Choroid plexus epithelial cell (primary cell): ENCODE measurements at regions not wholly inside any gene's neighbourhood (a gene's known extent, or its start where the extent isn't known, plus 50 kb on each side); places are given as distances from the start of the nearest gene placed in this dataset.
"Not testable (repeated sequence)": the region's sequence is repeated elsewhere in the genome, so short reads cannot be mapped to it uniquely, and the experiment has no call there.

Experiments
- DNase-seq: peaks from one replicate; pipeline ENCODE4 v3.0.0-alpha.2; 2010; ENCODE audit warnings: low read depth
- H3K4me3 ChIP-seq: 2 replicates; pipeline ENCODE4 v1.5.1; 2011; ENCODE audit warnings: low read depth, mild to moderate bottlenecking, control low read depth, low read length, moderate library complexity
- CTCF ChIP-seq: conservative IDR thresholded peaks from 2 replicates; pipeline ENCODE4 v1.5.1; 2011; ENCODE audit warnings: low read depth, mild to moderate bottlenecking, control low read depth, inconsistent platforms, low read length, moderate library complexity

DNA sequence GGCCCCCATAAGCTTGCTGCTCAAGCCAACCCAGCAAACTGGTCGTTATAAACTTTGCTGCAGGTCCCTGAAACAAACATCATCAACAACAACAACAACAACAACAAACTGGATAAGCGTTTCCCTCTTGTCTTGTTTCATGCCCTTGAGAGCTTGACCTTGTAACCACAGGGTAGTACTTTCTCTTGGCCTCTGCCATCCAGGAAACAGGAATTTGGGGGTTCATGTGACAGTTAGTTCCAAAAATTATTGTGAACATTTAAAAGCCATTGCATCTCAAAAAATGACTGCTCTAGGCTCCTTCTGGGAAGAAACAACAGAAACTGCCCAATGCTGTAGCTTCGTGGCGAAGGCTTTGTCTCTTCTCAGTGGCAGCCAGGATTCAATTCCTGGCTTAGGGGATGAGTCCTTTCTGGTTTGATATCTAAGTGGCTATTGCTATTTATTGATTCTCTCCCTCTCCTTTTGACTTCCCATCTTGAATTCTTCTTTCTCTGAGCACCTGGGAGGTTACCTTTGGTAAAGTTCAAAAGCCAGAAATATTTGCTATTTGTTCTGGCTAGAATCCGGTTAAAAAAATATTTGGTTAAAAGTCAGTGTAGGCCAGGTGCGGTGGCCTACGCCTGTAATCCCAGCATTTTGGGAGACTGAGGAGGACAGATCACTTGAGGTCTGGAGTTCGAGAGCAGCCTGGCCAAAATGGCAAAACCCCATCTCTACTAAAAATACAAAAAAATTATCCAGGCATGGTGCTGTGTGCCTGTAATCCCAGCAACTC is 52.0 kb upstream of the CPM start:
- no peak overlapping the region for H3K4me3 ChIP-seq
- DNase-seq = no peak
- TF ChIP-seq CTCF = no peak

DNA sequence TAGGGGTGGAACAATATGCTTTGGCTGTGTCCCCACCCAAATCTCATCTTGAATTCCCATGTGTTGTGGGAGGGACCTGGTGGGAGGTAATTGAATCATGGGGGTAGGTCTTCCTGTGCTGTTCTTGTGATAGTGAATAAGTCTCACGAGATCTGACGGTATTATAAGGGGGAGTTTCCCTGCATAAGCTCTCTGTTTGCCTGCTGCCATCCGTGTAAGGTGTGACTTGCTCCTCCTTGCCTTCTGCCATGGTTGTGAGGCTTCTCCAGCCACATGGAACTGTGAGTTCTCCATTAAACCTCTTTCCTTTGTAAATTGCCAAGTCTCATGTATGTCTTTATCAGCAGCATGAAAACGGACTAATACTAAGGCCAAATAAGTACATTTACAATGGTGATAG is 64.6 kb upstream of the CPM start:
- not testable (repeated sequence) for H3K4me3 ChIP-seq, DNase-seq

DNA sequence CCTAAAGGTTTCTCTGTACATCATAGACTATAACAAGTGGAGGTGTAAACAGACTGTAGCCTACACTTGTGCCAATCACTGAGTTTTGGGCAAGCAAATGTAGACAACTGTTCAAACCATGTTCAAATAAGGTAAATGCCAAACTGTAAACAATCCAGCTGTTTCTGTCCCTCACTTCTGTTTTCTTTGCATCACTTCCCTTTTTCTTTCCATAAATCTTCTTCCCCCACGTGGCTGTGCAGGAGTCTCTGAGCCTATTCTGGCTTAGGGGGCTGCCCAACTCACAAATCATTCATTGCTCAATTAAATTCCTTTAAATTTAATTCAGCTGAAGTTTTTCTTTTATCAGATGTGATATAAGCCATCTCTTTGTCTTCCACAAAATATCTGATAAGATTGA is 65.1 kb upstream of the CPM start:
- H3K4me3 ChIP-seq = no peak overlapping the region
- TF ChIP-seq CTCF = no peak
- DNase-seq = no peak

DNA sequence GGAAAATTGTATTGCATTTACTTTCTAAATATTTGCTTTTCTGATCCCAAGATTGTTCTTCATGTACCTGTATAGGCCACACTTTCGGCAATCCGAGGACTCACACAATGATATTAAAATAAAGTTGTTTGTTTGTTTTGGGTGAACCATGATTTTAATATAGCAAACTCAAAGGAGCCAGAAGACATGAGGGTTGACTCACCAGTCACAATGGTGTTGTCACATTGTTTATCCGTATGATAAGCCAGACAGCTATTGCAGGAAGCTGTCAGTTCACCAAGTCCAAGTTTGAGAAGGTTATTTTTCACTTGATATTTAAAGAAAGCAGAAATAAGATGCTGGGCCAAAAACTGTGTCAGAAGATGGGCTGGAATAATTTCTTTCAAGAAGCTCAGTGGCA is 67.1 kb upstream of the CPM start:
- TF ChIP-seq CTCF = no peak
- H3K4me3 ChIP-seq = no peak overlapping the region
- DNase-seq = no peak

- no peak overlapping the region for H3K4me3 ChIP-seq
- DNase-seq = no peak
- no peak for TF ChIP-seq CTCF
Observed at GRCh38 chr12:69000540-69001243, 67.7 kb upstream of the CPM start.

- no peak for DNase-seq
- no peak overlapping the region for H3K4me3 ChIP-seq
- TF ChIP-seq CTCF = no peak
Observed at GRCh38 chr12:69001251-69001650, 68.3 kb upstream of the CPM start.

DNA sequence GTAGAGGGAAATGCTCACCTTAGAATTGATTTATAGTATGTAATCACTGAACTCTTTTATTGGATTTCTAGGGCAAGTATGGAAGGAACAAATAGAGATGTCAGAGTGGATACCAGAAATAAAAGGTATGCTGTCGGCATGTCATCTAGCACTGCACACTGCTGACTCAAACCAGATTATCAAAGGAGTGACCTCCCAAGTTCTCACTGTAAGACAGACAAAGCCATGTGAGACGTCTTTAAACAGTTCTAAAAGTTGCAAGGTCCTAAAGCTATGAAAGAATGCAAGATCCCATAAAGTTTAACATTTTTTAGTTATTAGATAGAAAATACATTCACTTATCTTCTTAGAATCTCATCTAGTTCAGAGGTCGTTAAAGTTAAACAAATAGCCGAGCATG is 70.0 kb upstream of the CPM start:
- no peak for DNase-seq
- H3K4me3 ChIP-seq = no peak overlapping the region
- no peak for TF ChIP-seq CTCF
